Neuronal stem cell (in vitro differentiated cells): ENCODE measurements at regions not wholly inside any gene's neighbourhood (a gene's known extent, or its start where the extent isn't known, plus 50 kb on each side); places are given as distances from the start of the nearest gene placed in this dataset.
"Not testable (repeated sequence)": the region's sequence is repeated elsewhere in the genome, so short reads cannot be mapped to it uniquely, and the experiment has no call there.

ENCODE experiments used
- DNase-seq: peaks from one replicate; pipeline ENCODE4 v3.0.0-alpha.2; 2013; ENCODE audit warnings: low spot score
- H2AFZ ChIP-seq: one replicate; pipeline ENCODE4 v1.6.1; 2013; ENCODE audit warnings: mild to moderate bottlenecking, low read length, inconsistent platforms
- H2AK5ac ChIP-seq: 2 replicates; pipeline ENCODE4 v1.6.1; 2013; ENCODE audit warnings: low read depth, mild to moderate bottlenecking, inconsistent platforms, low read length, moderate library complexity, mixed read lengths
- H2BK120ac ChIP-seq: 2 replicates; pipeline ENCODE4 v1.6.1; 2013; ENCODE audit warnings: low read depth, mild to moderate bottlenecking, inconsistent platforms, low read length, moderate library complexity, mixed read lengths
- H2BK12ac ChIP-seq: one replicate; pipeline ENCODE4 v1.6.1; 2013; ENCODE audit warnings: low read length, inconsistent platforms
- H2BK15ac ChIP-seq: 2 replicates; pipeline ENCODE4 v1.6.1; 2013; ENCODE audit warnings: mild to moderate bottlenecking, low read length, inconsistent platforms, mixed read lengths
- H2BK5ac ChIP-seq: one replicate; pipeline ENCODE4 v1.6.1; 2013; ENCODE audit warnings: inconsistent platforms, mild to moderate bottlenecking, low read length, moderate library complexity
- H3K14ac ChIP-seq: one replicate; pipeline ENCODE4 v1.6.1; 2013; ENCODE audit warnings: low read length, inconsistent platforms
- H3K18ac ChIP-seq: 2 replicates; pipeline ENCODE4 v1.6.1; 2013; ENCODE audit warnings: low read length, inconsistent platforms
- H3K23ac ChIP-seq: 2 replicates; pipeline ENCODE4 v1.6.1; 2013; ENCODE audit warnings: low read depth, mild to moderate bottlenecking, mixed read lengths, low read length, inconsistent platforms; ENCODE audit not compliant: poor library complexity
- H3K27ac ChIP-seq: replicated peaks from 3 replicates; pipeline ENCODE4 v1.5.1; 2013; ENCODE audit warnings: low read length, inconsistent platforms
- H3K27me3 ChIP-seq, 3 experiments: 2 replicates each; pipeline ENCODE4 v1.6.1; 2013; ENCODE audit warnings: low read length in 3 of 3, mild to moderate bottlenecking in 2 of 3, inconsistent platforms in 1 of 3, low read depth in 1 of 3, mixed read lengths in 1 of 3, moderate library complexity in 1 of 3; ENCODE audit not compliant: control insufficient read depth in 3 of 3, insufficient read depth in 3 of 3
- H3K36me3 ChIP-seq, 2 donors: replicated peaks in 1 of 2; 2 replicates each; pipeline ENCODE4 v1.6.1; 2013; ENCODE audit warnings: low read length in 2 of 2; ENCODE audit not compliant: control insufficient read depth in 2 of 2, insufficient read depth in 2 of 2
- H3K4ac ChIP-seq: 2 replicates; pipeline ENCODE4 v1.6.1; 2013; ENCODE audit warnings: inconsistent platforms, mild to moderate bottlenecking, low read length, moderate library complexity
- H3K4me1 ChIP-seq, 2 donors: 1 replicate in 1 of 2; 2 replicates in 1 of 2; pipeline ENCODE4 v1.6.1; 2013; ENCODE audit warnings: low read length in 2 of 2, low read depth in 1 of 2; ENCODE audit not compliant: control insufficient read depth in 2 of 2, insufficient read depth in 1 of 2
- H3K4me2 ChIP-seq: one replicate; pipeline ENCODE4 v1.6.1; 2013; ENCODE audit warnings: mild to moderate bottlenecking, low read length, inconsistent platforms; ENCODE audit not compliant: insufficient read depth, poor library complexity, severe bottlenecking
- H3K4me3 ChIP-seq, 2 donors: 2 replicates each; pipeline ENCODE4 v1.5.1; 2013; ENCODE audit warnings: low read length in 2 of 2, mild to moderate bottlenecking in 2 of 2, inconsistent platforms in 1 of 2, moderate library complexity in 1 of 2
- H3K79me1 ChIP-seq: one replicate; pipeline ENCODE4 v1.6.1; 2013; ENCODE audit warnings: low read depth, mild to moderate bottlenecking, inconsistent platforms, low read length, moderate library complexity
- H3K9ac ChIP-seq: one replicate; pipeline ENCODE4 v1.6.1; 2013; ENCODE audit warnings: mild to moderate bottlenecking, low read depth, low read length, inconsistent platforms; ENCODE audit not compliant: poor library complexity
- H3K9me3 ChIP-seq, 2 donors: replicated peaks in 1 of 2; 2 replicates each; pipeline versions ENCODE3 to v1.6.1; 2013; ENCODE audit warnings: low read length in 2 of 2, mild to moderate bottlenecking in 2 of 2, inconsistent platforms in 1 of 2, low read depth in 1 of 2, mixed read lengths in 1 of 2, moderate library complexity in 1 of 2; ENCODE audit not compliant: control insufficient read depth in 2 of 2, insufficient read depth in 1 of 2
- H4K8ac ChIP-seq: one replicate; pipeline ENCODE4 v1.6.1; 2013; ENCODE audit warnings: low read depth, mild to moderate bottlenecking, inconsistent platforms, low read length, moderate library complexity
- H4K91ac ChIP-seq: one replicate; pipeline ENCODE4 v1.6.1; 2013; ENCODE audit warnings: low read length, low read depth, mild to moderate bottlenecking, inconsistent platforms; ENCODE audit not compliant: poor library complexity
- WGBS, 2 donors: extraction: QIAGEN DNeasy Blood & Tissue Kit; methylation state at CpG; one replicate each; pipeline ENCODE4 v1.1.7; 2013; ENCODE audit warnings: missing lambda C conversion rate in 2 of 2, mixed read lengths in 1 of 2; ENCODE audit not compliant: insufficient read length in 2 of 2, insufficient replicate concordance in 1 of 2; ENCODE audit errors: extremely low coverage in 2 of 2; 5-methylcytosine and 5-hydroxymethylcytosine counted together

- H2BK12ac ChIP-seq, H3K36me3 ChIP-seq, H3K4me3 ChIP-seq, H3K18ac ChIP-seq, H3K4ac ChIP-seq, H4K91ac ChIP-seq, H3K9ac ChIP-seq, H4K8ac ChIP-seq, H3K23ac ChIP-seq, H2BK120ac ChIP-seq, H3K27me3 ChIP-seq, H3K27ac ChIP-seq, DNase-seq, H3K79me1 ChIP-seq, H3K4me2 ChIP-seq, H2AFZ ChIP-seq, H3K14ac ChIP-seq, H2BK15ac ChIP-seq, H2BK5ac ChIP-seq, H2AK5ac ChIP-seq, H3K4me1 ChIP-seq: not testable (repeated sequence)
- WGBS, 2 donors, result no CpG with 5 or more reads among the region's 1 CpG
- H3K9me3 ChIP-seq, result peaks cover 0 to 28% of the 10 kb centered on the region in 2 donors
Measured at GRCh38 chr17:22270809-22271208, 578.5 kb downstream of the KCNJ18 start.

DNA sequence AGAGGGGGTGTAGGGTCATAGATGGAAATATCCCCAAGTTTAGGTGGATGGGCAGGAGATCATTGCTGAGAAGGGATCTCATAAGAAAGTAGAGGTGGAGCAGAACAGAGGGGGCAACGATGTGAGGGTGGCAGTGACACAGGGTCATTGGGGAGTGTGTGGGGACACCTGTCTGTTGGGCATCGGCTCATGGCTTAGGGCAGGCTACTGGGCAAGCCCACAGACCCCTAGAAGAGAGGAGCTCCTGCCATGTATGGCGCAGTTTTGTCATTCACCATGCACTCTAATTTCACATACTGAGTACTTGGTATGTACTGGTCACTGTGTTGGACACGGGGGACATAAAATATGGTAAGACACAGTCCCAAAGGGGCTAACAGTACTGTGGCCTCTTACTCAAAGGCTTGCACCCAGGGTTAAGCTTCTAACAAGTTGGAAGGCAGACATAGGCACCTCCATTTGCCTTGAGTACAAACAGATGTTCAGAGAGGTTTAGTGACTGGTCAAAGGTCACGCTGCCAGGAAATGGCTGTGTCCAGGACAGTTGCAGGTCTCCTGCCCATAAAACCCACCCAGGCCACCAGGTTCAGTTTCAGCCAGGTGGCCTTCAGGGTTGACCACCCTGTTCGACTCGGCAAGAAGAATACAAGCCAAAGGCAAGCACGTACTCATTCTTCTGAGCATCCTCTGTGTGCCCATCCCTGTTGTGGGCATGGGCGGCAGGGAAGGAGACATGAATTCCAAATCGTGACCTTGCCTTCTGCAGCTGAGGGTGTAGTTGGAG is 580.2 kb downstream of the KCNJ18 start:
- DNase-seq, result no peak
- no CpG with 5 or more reads among the region's 10 CpGs for WGBS, 2 donors
- Histone ChIP-seq H3K79me1 (no peaks in the 10 kb centered on the region), H2BK15ac (no peak overlapping the region), H2BK12ac (no peak overlapping the region), H3K9me3 (peaks cover 0 to 18% of the 10 kb centered on the region in 2 donors), H4K8ac (no peak overlapping the region), H3K36me3 (no peaks in the 10 kb centered on the region), H3K9ac (no peak overlapping the region), H3K27me3 (no peaks in the 10 kb centered on the region), H3K27ac (no peak overlapping the region), H3K4me3 (no peak overlapping the region), H3K23ac (no peak overlapping the region), H3K14ac (no peak overlapping the region), H4K91ac (no peak overlapping the region), H2BK5ac (no peak overlapping the region), H3K18ac (no peak overlapping the region), H2AFZ (no peak overlapping the region), H3K4me1 (no peaks in the 10 kb centered on the region), H2AK5ac (no peak overlapping the region), H3K4me2 (no peak overlapping the region), H3K4ac (no peak overlapping the region), H2BK120ac (no peak overlapping the region)

DNA sequence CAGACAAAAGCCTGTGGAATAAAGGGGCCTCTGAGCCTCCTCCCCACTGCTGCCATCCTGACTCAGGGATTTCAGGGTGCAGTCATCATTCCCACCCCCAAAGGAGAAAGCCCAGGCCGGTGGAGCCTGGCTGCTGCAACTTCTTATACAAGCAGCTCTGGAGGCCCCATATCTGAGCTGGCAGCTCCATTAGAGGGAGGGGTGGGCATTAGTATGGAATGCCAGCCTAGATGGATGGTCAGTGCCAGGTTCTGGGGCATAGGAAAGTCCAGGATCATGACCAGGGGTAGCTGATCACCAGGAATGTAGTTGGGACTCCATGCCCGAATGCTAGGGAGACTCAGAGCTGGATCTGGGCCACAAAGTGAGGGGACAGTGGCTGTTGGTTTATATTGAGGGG is 581.0 kb downstream of the KCNJ18 start:
- no peak overlapping the region for H4K91ac ChIP-seq
- no peak overlapping the region for H2BK5ac ChIP-seq
- H3K18ac ChIP-seq, result no peak overlapping the region
- H4K8ac ChIP-seq, result no peak overlapping the region
- DNase-seq, result no peak
- H3K27ac ChIP-seq, result no peak overlapping the region
- no peak overlapping the region for H2AFZ ChIP-seq
- no peak overlapping the region for H2BK12ac ChIP-seq
- H2AK5ac ChIP-seq, result no peak overlapping the region
- no peaks in the 10 kb centered on the region for H3K79me1 ChIP-seq
- no peak overlapping the region for H3K4me3 ChIP-seq
- H3K9me3 ChIP-seq, result peaks cover 0 to 19% of the 10 kb centered on the region in 2 donors
- H3K23ac ChIP-seq, result no peak overlapping the region
- H3K4me2 ChIP-seq, result no peak overlapping the region
- no peaks in the 10 kb centered on the region for H3K4me1 ChIP-seq
- no peak overlapping the region for H2BK120ac ChIP-seq
- no peaks in the 10 kb centered on the region for H3K36me3 ChIP-seq
- H2BK15ac ChIP-seq, result no peak overlapping the region
- H3K27me3 ChIP-seq, result no peaks in the 10 kb centered on the region
- no peak overlapping the region for H3K4ac ChIP-seq
- no CpG with 5 or more reads among the region's 2 CpGs for WGBS, 2 donors
- H3K14ac ChIP-seq, result no peak overlapping the region
- no peak overlapping the region for H3K9ac ChIP-seq

DNA sequence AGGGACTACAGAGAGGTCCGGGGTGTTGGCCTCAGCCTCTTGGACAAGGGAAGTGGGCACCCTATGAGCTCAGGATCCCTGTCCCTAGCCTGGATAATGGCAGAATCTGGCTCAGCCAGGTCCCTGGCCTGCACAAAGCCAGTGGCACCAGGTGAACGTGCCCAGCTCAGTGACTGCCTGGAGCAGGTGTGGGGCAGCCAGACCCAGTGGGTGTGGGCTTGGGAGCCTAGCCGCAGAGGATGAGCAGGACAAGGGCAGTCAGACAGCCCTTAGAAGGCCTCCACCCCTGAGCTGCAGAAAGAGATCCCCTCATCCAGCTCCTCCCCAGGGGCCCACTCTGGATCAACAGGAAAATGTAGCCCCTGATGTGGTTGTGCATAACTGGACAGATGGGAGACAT is 585.3 kb downstream of the KCNJ18 start:
- Histone ChIP-seq H2AFZ (no peak overlapping the region), H3K4me3 (no peak overlapping the region), H3K14ac (no peak overlapping the region), H3K4me2 (no peak overlapping the region), H2AK5ac (no peak overlapping the region), H3K9ac (no peak overlapping the region), H3K79me1 (no peaks in the 10 kb centered on the region), H3K18ac (no peak overlapping the region), H3K23ac (no peak overlapping the region), H4K8ac (no peak overlapping the region), H2BK15ac (no peak overlapping the region), H2BK120ac (no peak overlapping the region), H3K9me3 (peaks cover 0 to 14% of the 10 kb centered on the region in 2 donors), H4K91ac (no peak overlapping the region), H3K4me1 (no peaks in the 10 kb centered on the region), H2BK12ac (no peak overlapping the region), H3K36me3 (no peaks in the 10 kb centered on the region), H3K4ac (no peak overlapping the region), H2BK5ac (no peak overlapping the region), H3K27ac (no peak overlapping the region), H3K27me3 (no peaks in the 10 kb centered on the region)
- DNase-seq, result no peak
- WGBS, 2 donors, result no CpG with 5 or more reads among the region's 3 CpGs
